IMR-90 (cell line): ENCODE measurements at regions not wholly inside any gene's neighbourhood (a gene's known extent, or its start where the extent isn't known, plus 50 kb on each side); places are given as distances from the start of the nearest gene placed in this dataset.

Experiments used
- ATAC-seq: fragments of 200-7000 bp; cut with Tn5 transposase; 2 replicates; pipeline ENCODE4 v1.9.1; 2020; ENCODE audit warnings: low read depth, mild to moderate bottlenecking, moderate library complexity
- BruUV-seq: library from RNA; stranded (reverse); fragments of 400-500 nt; replicated peaks from 2 replicates; lab custom pipeline; 2021; lab: Mats Ljungman, UMichigan
- CTCF ChIA-PET: fragments of 300-600 bp; formaldehyde crosslinking; extraction: SDS; loops from one replicate; lab custom pipeline; 2021; ENCODE audit warnings: antibody characterized with exemption; lab: Yijun Ruan, JAX
- POLR2A ChIA-PET: fragments of 300-600 bp; sonication (Branson Sonifier 250); formaldehyde crosslinking; loops from one replicate; lab custom pipeline; 2022; ENCODE audit warnings: antibody characterized with exemption; ENCODE audit not compliant: unreplicated experiment; lab: Charles Lee
- DNase-seq: peaks from one replicate; pipeline ENCODE4 v3.0.0; 2013
- H2AFZ ChIP-seq: replicated peaks from 2 replicates; pipeline ENCODE3; 2013; ENCODE audit warnings: low read length, mild to moderate bottlenecking; ENCODE audit not compliant: poor library complexity
- H2AK5ac ChIP-seq: 2 replicates; pipeline ENCODE4 v1.6.1; 2013; ENCODE audit warnings: low read depth, low read length, inconsistent platforms
- H2AK9ac ChIP-seq: replicated peaks from 2 replicates; pipeline ENCODE3; 2013; ENCODE audit warnings: mild to moderate bottlenecking, low read depth, low read length, moderate library complexity; ENCODE audit not compliant: poor library complexity
- H2BK120ac ChIP-seq: 2 replicates; pipeline ENCODE4 v1.6.1; 2013; ENCODE audit warnings: low read depth, low read length, inconsistent platforms
- H2BK15ac ChIP-seq: 3 replicates; pipeline ENCODE4 v1.6.1; 2013; ENCODE audit warnings: low read depth, low read length, inconsistent platforms
- H2BK20ac ChIP-seq: 2 replicates; pipeline ENCODE4 v1.6.1; 2013; ENCODE audit warnings: low read depth, mild to moderate bottlenecking, inconsistent platforms, low read length, moderate library complexity
- H2BK5ac ChIP-seq: 2 replicates; pipeline ENCODE4 v1.6.1; 2013; ENCODE audit warnings: mild to moderate bottlenecking, low read depth, low read length, inconsistent platforms; ENCODE audit not compliant: poor library complexity, severe bottlenecking
- H3K14ac ChIP-seq: replicated peaks from 2 replicates; pipeline ENCODE4 v1.6.1; 2013; ENCODE audit warnings: low read depth, low read length, inconsistent platforms
- H3K18ac ChIP-seq: 2 replicates; pipeline ENCODE4 v1.6.1; 2013; ENCODE audit warnings: low read depth, low read length, control low read depth
- H3K23ac ChIP-seq: 2 replicates; pipeline ENCODE4 v1.6.1; 2013; ENCODE audit warnings: low read depth, low read length, inconsistent platforms
- H3K27ac ChIP-seq: 2 replicates; pipeline ENCODE4 v1.5.1; 2013; ENCODE audit warnings: mild to moderate bottlenecking, control low read depth, low read length; ENCODE audit not compliant: insufficient read depth
- H3K27me3 ChIP-seq: 2 replicates; pipeline ENCODE4 v1.6.1; 2013; ENCODE audit warnings: low read length; ENCODE audit not compliant: control insufficient read depth, insufficient read depth
- H3K36me3 ChIP-seq: 2 replicates; pipeline ENCODE4 v1.6.1; 2013; ENCODE audit warnings: low read length, mixed read lengths; ENCODE audit not compliant: control insufficient read depth, insufficient read depth
- H3K4ac ChIP-seq: 2 replicates; pipeline ENCODE4 v1.6.1; 2013; ENCODE audit warnings: low read depth, low read length, inconsistent platforms
- H3K4me1 ChIP-seq: 2 replicates; pipeline ENCODE4 v1.6.1; 2013; ENCODE audit warnings: low read length, mixed read lengths; ENCODE audit not compliant: control insufficient read depth, insufficient read depth
- H3K4me2 ChIP-seq: 2 replicates; pipeline ENCODE4 v1.6.1; 2013; ENCODE audit warnings: low read depth, mild to moderate bottlenecking, control low read depth, low read length, moderate library complexity
- H3K4me3 ChIP-seq: 2 replicates; pipeline ENCODE4 v1.5.1; 2013; ENCODE audit warnings: low read depth, mild to moderate bottlenecking, control low read depth, low read length, moderate library complexity; ENCODE audit not compliant: insufficient read depth
- H3K56ac ChIP-seq: 2 replicates; pipeline ENCODE4 v1.6.1; 2013; ENCODE audit warnings: low read length, inconsistent platforms; ENCODE audit not compliant: insufficient read depth; ENCODE audit errors: extremely low read depth
- H3K79me1 ChIP-seq, 2 experiments: 2 replicates each; pipeline ENCODE4 v1.6.1; 2013; ENCODE audit warnings: low read length in 2 of 2, inconsistent platforms in 1 of 2, low read depth in 1 of 2
- H3K9ac ChIP-seq: 2 replicates; pipeline ENCODE4 v1.6.1; 2013; ENCODE audit warnings: low read depth, low read length, control low read depth
- H3K9me1 ChIP-seq: 2 replicates; pipeline ENCODE4 v1.6.1; 2013; ENCODE audit warnings: low read length, inconsistent platforms; ENCODE audit not compliant: insufficient read depth
- H3K9me3 ChIP-seq: 2 replicates; pipeline ENCODE4 v1.6.1; 2013; ENCODE audit warnings: low read length; ENCODE audit not compliant: control insufficient read depth, insufficient read depth
- H4K20me1 ChIP-seq: 2 replicates; pipeline ENCODE4 v1.6.1; 2013; ENCODE audit warnings: low read length, inconsistent platforms; ENCODE audit not compliant: insufficient read depth
- H4K5ac ChIP-seq: 2 replicates; pipeline ENCODE4 v1.6.1; 2013; ENCODE audit warnings: mild to moderate bottlenecking, low read depth, low read length, control low read depth
- H4K8ac ChIP-seq, 2 experiments: 2 replicates each; pipeline ENCODE4 v1.6.1; 2013; ENCODE audit warnings: low read depth in 2 of 2, low read length in 2 of 2, control low read depth in 1 of 2, inconsistent platforms in 1 of 2
- H4K91ac ChIP-seq: 2 replicates; pipeline ENCODE4 v1.6.1; 2013; ENCODE audit warnings: low read depth, low read length, inconsistent platforms; ENCODE audit not compliant: insufficient read depth
- BHLHE40 ChIP-seq: fragments of 150-350 bp; IDR thresholded peaks from 2 replicates; pipeline ENCODE4 v1.6.1; 2016; ENCODE audit warnings: mild to moderate bottlenecking, low read depth, low read length
- CEBPB ChIP-seq: IDR thresholded peaks from 2 replicates; pipeline ENCODE4 v1.6.1; 2012; ENCODE audit warnings: low read depth, low read length, improper control_type of control experiment
- CHD1 ChIP-seq: IDR thresholded peaks from 2 replicates; pipeline ENCODE4 v1.6.1; 2012; ENCODE audit warnings: low read depth, low read length, improper control_type of control experiment
- CTCF ChIP-seq: conservative IDR thresholded peaks from 2 replicates; pipeline ENCODE4 v1.5.1; 2012; ENCODE audit warnings: mild to moderate bottlenecking, low read depth, low read length, improper control_type of control experiment
- ELK1 ChIP-seq: fragments of 150-350 bp; IDR thresholded peaks from 2 replicates; pipeline ENCODE4 v1.6.1; 2016; ENCODE audit warnings: low read depth, mild to moderate bottlenecking, low read length, moderate library complexity, borderline replicate concordance
- FOS ChIP-seq: fragments of 150-350 bp; IDR thresholded peaks from 2 replicates; pipeline ENCODE4 v1.6.1; 2016; ENCODE audit warnings: low read depth, low read length
- MAFK ChIP-seq: IDR thresholded peaks from 2 replicates; pipeline ENCODE4 v1.6.1; 2012; ENCODE audit warnings: low read depth, low read length, improper control_type of control experiment
- MAZ ChIP-seq: IDR thresholded peaks from 2 replicates; pipeline ENCODE4 v1.6.1; 2012; ENCODE audit warnings: low read depth, mild to moderate bottlenecking, low read length, improper control_type of control experiment, moderate library complexity, borderline replicate concordance
- MXI1 ChIP-seq: IDR thresholded peaks from 2 replicates; pipeline ENCODE4 v1.6.1; 2012; ENCODE audit warnings: low read depth, mild to moderate bottlenecking, low read length, moderate library complexity, borderline replicate concordance
- NFE2L2 ChIP-seq: fragments of 150-350 bp; IDR thresholded peaks from 2 replicates; pipeline ENCODE4 v1.6.1; 2016; ENCODE audit warnings: low read depth, mild to moderate bottlenecking, low read length
- POLR2A ChIP-seq: IDR thresholded peaks from 2 replicates; pipeline ENCODE4 v1.6.1; 2012; ENCODE audit warnings: mild to moderate bottlenecking, low read depth, low read length
- RAD21 ChIP-seq: IDR thresholded peaks from 2 replicates; pipeline ENCODE4 v1.6.1; 2012; ENCODE audit warnings: low read length, improper control_type of control experiment
- RCOR1 ChIP-seq: IDR thresholded peaks from 2 replicates; pipeline ENCODE4 v1.6.1; 2012; ENCODE audit warnings: mild to moderate bottlenecking, low read length, improper control_type of control experiment; ENCODE audit not compliant: insufficient replicate concordance
- RFX5 ChIP-seq: IDR thresholded peaks from 2 replicates; pipeline ENCODE4 v1.8.0; 2012; ENCODE audit warnings: low read depth, mild to moderate bottlenecking, low read length, moderate library complexity
- SMC3 ChIP-seq: fragments of 150-350 bp; IDR thresholded peaks from 2 replicates; pipeline ENCODE4 v1.6.1; 2016; ENCODE audit warnings: low read depth, mild to moderate bottlenecking, antibody characterized with exemption, low read length, moderate library complexity
- USF2 ChIP-seq: fragments of 150-350 bp; IDR thresholded peaks from 2 replicates; pipeline ENCODE4 v1.6.1; 2017; ENCODE audit warnings: mild to moderate bottlenecking, antibody characterized with exemption, low read length, low read depth
- WGBS, 2 experiments: methylation state at CpG; one replicate each; pipeline versions ENCODE4 v1.1.5 to v1.1.7; 2013; ENCODE audit warnings: missing lambda C conversion rate in 2 of 2; ENCODE audit not compliant: insufficient read length in 1 of 2; ENCODE audit errors: extremely low coverage in 2 of 2; 5-methylcytosine and 5-hydroxymethylcytosine counted together
- dilution Hi-C: fragments of 300-500 bp; cut with HindIII; formaldehyde crosslinking; loops from one replicate; pipeline ENCODE4 v1.14.3; 2018; ENCODE audit warnings: low sequenced_read_pairs; ENCODE audit not compliant: unreplicated experiment
- in situ Hi-C: fragments of 300-500 bp; cut with MboI; formaldehyde crosslinking; loops from 3 replicates; pipeline ENCODE4 v1.14.3; 2019; ENCODE audit warnings: low sequenced_read_pairs, inconsistent platforms, mixed read lengths
- intact Hi-C: fragments of 100-400 bp; cut with micrococcal nuclease; formaldehyde crosslinking; loops from 2 replicates; pipeline ENCODE4 v1.10.0; 2022

GRCh38 chr6:109224994-109225393 is 129.7 kb downstream of the CEP57L1 start:
- TF ChIP-seq USF2 (no peak), CTCF (no peak), RAD21 (no peak), RFX5 (no peak), FOS (no peak), CEBPB (no peak), MAFK (no peak), NFE2L2 (no peak), RCOR1 (no peak), POLR2A (no peak), MAZ (no peak), ELK1 (no peak), MXI1 (no peak), CHD1 (no peak), SMC3 (no peak), BHLHE40 (no peak)
- H2BK120ac ChIP-seq: no peak overlapping the region
- H2BK5ac ChIP-seq: no peak overlapping the region
- intact Hi-C loops: loop anchor here (5.0 kb wide), 1 partner anchor 32 kb away; no protein-coding TSS in a partner anchor
- no peak overlapping the region for H2AK9ac ChIP-seq
- no peaks in the 10 kb centered on the region for H3K9me3 ChIP-seq
- no peak overlapping the region for H2AFZ ChIP-seq
- no peaks in the 10 kb centered on the region for H3K9me1 ChIP-seq
- no peaks in the 10 kb centered on the region for H3K79me1 ChIP-seq
- no peaks in the 10 kb centered on the region for H4K20me1 ChIP-seq
- H3K4ac ChIP-seq: no peak overlapping the region
- no peak overlapping the region for H2AK5ac ChIP-seq
- no peaks in the 10 kb centered on the region for H3K4me1 ChIP-seq
- no peak for ATAC-seq
- no peaks in the 10 kb centered on the region for H3K36me3 ChIP-seq
- H3K4me3 ChIP-seq: no peak overlapping the region
- ChIA-PET POLR2A (no interaction called here), CTCF (no interaction called here)
- H3K27ac ChIP-seq: no peak overlapping the region
- H3K27me3 ChIP-seq: peaks cover 29% of the 10 kb centered on the region
- H3K56ac ChIP-seq: no peak overlapping the region
- no peak overlapping the region for H4K8ac ChIP-seq
- no peak overlapping the region for H4K5ac ChIP-seq
- no peak for DNase-seq
- no TSS peak for BruUV-seq
- H2BK20ac ChIP-seq: no peak overlapping the region
- H3K18ac ChIP-seq: no peak overlapping the region
- H3K9ac ChIP-seq: no peak overlapping the region
- H3K14ac ChIP-seq: no peak overlapping the region
- H3K4me2 ChIP-seq: no peak overlapping the region
- H2BK15ac ChIP-seq: no peak overlapping the region
- in situ Hi-C loops: no loop called here
- dilution Hi-C loops: no loop called here
- H4K91ac ChIP-seq: no peak overlapping the region
- no peak overlapping the region for H3K23ac ChIP-seq
- WGBS, 2 experiments: no CpG with 5 or more reads among the region's 1 CpG
